Femur (tissue), 1 donor: ENCODE measurements at regions not wholly inside any gene's neighbourhood (a gene's known extent, or its start where the extent isn't known, plus 50 kb on each side); places are given as distances from the start of the nearest gene placed in this dataset.
"Not testable (repeated sequence)": the region's sequence is repeated elsewhere in the genome, so short reads cannot be mapped to it uniquely, and the experiment has no call there.

Experiments used
- DNase-seq: peaks from one replicate; pipeline ENCODE4 v3.0.0-alpha.2; 2017

GRCh38 chr3:178088963-178089362, 447.3 kb upstream of the KCNMB2 start:
- DNase-seq: no peak

GRCh38 chr3:178090899-178091298, 445.3 kb upstream of the KCNMB2 start:
- no peak for DNase-seq

GRCh38 chr3:178095522-178095921, 440.7 kb upstream of the KCNMB2 start:
- no peak for DNase-seq

GRCh38 chr3:178096955-178097354, 439.3 kb upstream of the KCNMB2 start:
- DNase-seq: no peak

GRCh38 chr3:178097576-178097975, 438.7 kb upstream of the KCNMB2 start:
- no peak for DNase-seq

- no peak for DNase-seq
These were observed 437.0 kb upstream of the KCNMB2 start for GRCh38 chr3:178099274-178099673.

GRCh38 chr3:178099862-178100261, 436.4 kb upstream of the KCNMB2 start:
- DNase-seq: no peak

GRCh38 chr3:178100908-178101307, 435.3 kb upstream of the KCNMB2 start:
- no peak for DNase-seq

GRCh38 chr3:178103140-178103539, 433.1 kb upstream of the KCNMB2 start:
- DNase-seq: no peak

GRCh38 chr3:178107804-178108203, 428.4 kb upstream of the KCNMB2 start:
- no peak for DNase-seq

GRCh38 chr3:178109691-178110090, 426.5 kb upstream of the KCNMB2 start:
- no peak for DNase-seq

- DNase-seq: no peak
These were observed 424.1 kb upstream of the KCNMB2 start for GRCh38 chr3:178112134-178112533.

- not testable (repeated sequence) for DNase-seq
These were observed 423.7 kb upstream of the KCNMB2 start for GRCh38 chr3:178112552-178112951.

GRCh38 chr3:178117641-178118040, 418.6 kb upstream of the KCNMB2 start:
- no peak for DNase-seq

- not testable (repeated sequence) for DNase-seq
These were observed 416.5 kb upstream of the KCNMB2 start for GRCh38 chr3:178119608-178120295.

GRCh38 chr3:178120367-178120766, 415.9 kb upstream of the KCNMB2 start:
- no peak for DNase-seq

- no peak for DNase-seq
These were observed 409.6 kb upstream of the KCNMB2 start for GRCh38 chr3:178126686-178127085.

- no peak for DNase-seq
These were observed 409.0 kb upstream of the KCNMB2 start for GRCh38 chr3:178127221-178127620.

GRCh38 chr3:178129109-178129508, 407.1 kb upstream of the KCNMB2 start:
- no peak for DNase-seq

- DNase-seq: no peak
These were observed 404.4 kb upstream of the KCNMB2 start for GRCh38 chr3:178131801-178132200.

GRCh38 chr3:178137206-178137605, 399.0 kb upstream of the KCNMB2 start:
- DNase-seq: no peak

- no peak for DNase-seq
These were observed 398.4 kb upstream of the KCNMB2 start for GRCh38 chr3:178137831-178138230.

GRCh38 chr3:178139116-178139515, 397.1 kb upstream of the KCNMB2 start:
- DNase-seq: no peak

GRCh38 chr3:178140531-178141304, 395.5 kb upstream of the KCNMB2 start:
- DNase-seq: no peak

- not testable (repeated sequence) for DNase-seq
These were observed 394.9 kb upstream of the KCNMB2 start for GRCh38 chr3:178141305-178141684.
